GM20431 (cell line): ENCODE measurements at regions not wholly inside any gene's neighbourhood (a gene's known extent, or its start where the extent isn't known, plus 50 kb on each side); places are given as distances from the start of the nearest gene placed in this dataset.
"Not testable (repeated sequence)": the region's sequence is repeated elsewhere in the genome, so short reads cannot be mapped to it uniquely, and the experiment has no call there.

Experiments used
- in situ Hi-C: fragments of 300-500 bp; cut with MseI, MboI; formaldehyde crosslinking; loops from one replicate; pipeline ENCODE4 v1.15.0; 2020; ENCODE audit warnings: low sequenced_read_pairs; ENCODE audit not compliant: unreplicated experiment

GRCh38 chr4:170529748-170530722, 440.3 kb upstream of the AADAT start:
- in situ Hi-C loops: no loop called here

GRCh38 chr4:170526471-170526870, 436.7 kb upstream of the AADAT start:
- in situ Hi-C loops: no loop called here

GRCh38 chr4:170522427-170522970, 432.7 kb upstream of the AADAT start:
- in situ Hi-C loops: no loop called here

- in situ Hi-C loops: no loop called here
Observed at GRCh38 chr4:170497689-170498088, 407.9 kb upstream of the AADAT start.

GRCh38 chr4:170497112-170497511, 407.4 kb upstream of the AADAT start:
- in situ Hi-C loops: no loop called here

- in situ Hi-C loops: no loop called here
Observed at GRCh38 chr4:170491981-170492380, 402.2 kb upstream of the AADAT start.

GRCh38 chr4:170476351-170476750, 386.6 kb upstream of the AADAT start:
- in situ Hi-C loops: no loop called here

- in situ Hi-C loops: no loop called here
Observed at GRCh38 chr4:170465429-170465828, 375.7 kb upstream of the AADAT start.

GRCh38 chr4:170464614-170465197, 374.9 kb upstream of the AADAT start:
- in situ Hi-C loops: no loop called here

GRCh38 chr4:170446782-170447181, 357.0 kb upstream of the AADAT start:
- in situ Hi-C loops: no loop called here

- in situ Hi-C loops: not testable (repeated sequence)
Observed at GRCh38 chr4:170441146-170441545, 351.4 kb upstream of the AADAT start.

- in situ Hi-C loops: no loop called here
Observed at GRCh38 chr4:170428929-170429328, 339.2 kb upstream of the AADAT start.

GRCh38 chr4:170425521-170426143, 335.9 kb upstream of the AADAT start:
- in situ Hi-C loops: no loop called here

GRCh38 chr4:170425040-170425439, 335.3 kb upstream of the AADAT start:
- in situ Hi-C loops: no loop called here

- in situ Hi-C loops: no loop called here
Observed at GRCh38 chr4:170423137-170423536, 333.4 kb upstream of the AADAT start.

- in situ Hi-C loops: no loop called here
Observed at GRCh38 chr4:170420255-170420693, 330.5 kb upstream of the AADAT start.

GRCh38 chr4:170414961-170415360, 325.2 kb upstream of the AADAT start:
- in situ Hi-C loops: no loop called here

GRCh38 chr4:170414360-170414759, 324.6 kb upstream of the AADAT start:
- in situ Hi-C loops: no loop called here

- in situ Hi-C loops: no loop called here
Observed at GRCh38 chr4:170413951-170414350, 324.2 kb upstream of the AADAT start.

GRCh38 chr4:170400361-170400760, 310.6 kb upstream of the AADAT start:
- in situ Hi-C loops: no loop called here
